Endodermal cell (in vitro differentiated cells): ENCODE measurements at regions not wholly inside any gene's neighbourhood (a gene's known extent, or its start where the extent isn't known, plus 50 kb on each side); places are given as distances from the start of the nearest gene placed in this dataset.

Experiments
- DNase-seq: peaks from one replicate; pipeline ENCODE4 v3.0.0-alpha.2; 2017
- H3K27ac ChIP-seq: 2 replicates; pipeline ENCODE4 v1.5.1; 2013; ENCODE audit warnings: mild to moderate bottlenecking, low read depth, low read length, moderate library complexity
- H3K27me3 ChIP-seq: 2 replicates; pipeline ENCODE4 v1.6.1; 2013; ENCODE audit warnings: mild to moderate bottlenecking, low read length, moderate library complexity; ENCODE audit not compliant: insufficient read depth, control insufficient read depth, poor library complexity, severe bottlenecking
- H3K36me3 ChIP-seq: 2 replicates; pipeline ENCODE4 v1.7.0; 2013; ENCODE audit warnings: mild to moderate bottlenecking, low read length, moderate library complexity; ENCODE audit not compliant: control insufficient read depth, insufficient read depth
- H3K4me1 ChIP-seq: one replicate; pipeline ENCODE4 v1.7.0; 2013; ENCODE audit warnings: low read length; ENCODE audit not compliant: control insufficient read depth, insufficient read depth
- H3K4me3 ChIP-seq: 2 replicates; pipeline ENCODE4 v1.5.1; 2013; ENCODE audit warnings: mild to moderate bottlenecking, low read length, moderate library complexity
- H3K9ac ChIP-seq: 2 replicates; pipeline ENCODE4 v1.6.1; 2013; ENCODE audit warnings: mild to moderate bottlenecking, low read length, moderate library complexity; ENCODE audit not compliant: poor library complexity, severe bottlenecking; ENCODE audit errors: extremely low read depth
- H3K9me3 ChIP-seq: 2 replicates; pipeline ENCODE4 v1.6.1; 2013; ENCODE audit warnings: mild to moderate bottlenecking, low read length, moderate library complexity; ENCODE audit not compliant: control insufficient read depth
- H3K27ac Mint-ChIP-seq: 2 replicates; pipeline ENCODE4 v1.8.0; 2020; ENCODE audit warnings: mixed read lengths
- H3K27me3 Mint-ChIP-seq: 2 replicates; pipeline ENCODE4 v1.8.0; 2021; ENCODE audit warnings: mild to moderate bottlenecking, mixed read lengths; ENCODE audit not compliant: insufficient read depth
- H3K36me3 Mint-ChIP-seq: 2 replicates; pipeline ENCODE4 v1.8.0; 2020; ENCODE audit warnings: low read depth, mixed read lengths
- H3K4me1 Mint-ChIP-seq: 2 replicates; pipeline ENCODE4 v1.8.0; 2020; ENCODE audit warnings: mixed read lengths
- H3K4me3 Mint-ChIP-seq: 2 replicates; pipeline ENCODE4 v1.8.0; 2020; ENCODE audit warnings: mild to moderate bottlenecking, moderate library complexity, mixed read lengths
- H3K9me3 Mint-ChIP-seq: 2 replicates; pipeline ENCODE4 v1.8.0; 2020; ENCODE audit warnings: mild to moderate bottlenecking, mixed read lengths
- WGBS, 2 experiments: methylation state at CpG; one replicate each; pipeline versions ENCODE4 v1.1.5 to v1.1.7; 2013; ENCODE audit warnings: missing lambda C conversion rate in 2 of 2, mixed read lengths in 1 of 2; ENCODE audit not compliant: insufficient coverage in 1 of 2, insufficient read length in 1 of 2; 5-methylcytosine and 5-hydroxymethylcytosine counted together
- TF ChIP-seq, protein P1 (sequence below): fragments of 200-600 bp; sonication (generic); conservative IDR thresholded peaks from 2 replicates; pipeline ENCODE4 v1.5.0; 2021; ENCODE audit warnings: antibody characterized with exemption, mild to moderate bottlenecking

DNA sequence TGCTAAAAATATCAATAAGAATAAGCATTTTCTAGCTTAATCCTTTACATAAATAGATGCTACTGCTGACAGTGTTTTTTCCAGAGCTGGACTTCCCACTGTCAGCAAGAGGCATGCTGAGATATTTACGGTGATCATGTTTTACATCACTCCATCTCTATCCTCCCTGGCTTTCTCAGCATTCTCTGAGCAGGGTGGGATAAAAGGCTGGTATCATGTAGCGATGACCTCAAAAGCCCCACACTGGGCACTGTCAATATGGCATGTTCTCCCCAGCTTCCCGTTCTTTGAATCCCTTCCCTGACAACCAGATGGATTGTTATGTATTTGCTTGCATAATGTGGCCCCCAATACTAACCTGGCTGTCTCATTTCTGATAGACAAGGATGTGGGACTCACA lies 83.2 kb upstream of the EPHA4 start:
- WGBS, 2 experiments: 58 to 82% methylated on average over 2 to 3 of the region's 3 CpGs
- DNase-seq: no peak

DNA sequence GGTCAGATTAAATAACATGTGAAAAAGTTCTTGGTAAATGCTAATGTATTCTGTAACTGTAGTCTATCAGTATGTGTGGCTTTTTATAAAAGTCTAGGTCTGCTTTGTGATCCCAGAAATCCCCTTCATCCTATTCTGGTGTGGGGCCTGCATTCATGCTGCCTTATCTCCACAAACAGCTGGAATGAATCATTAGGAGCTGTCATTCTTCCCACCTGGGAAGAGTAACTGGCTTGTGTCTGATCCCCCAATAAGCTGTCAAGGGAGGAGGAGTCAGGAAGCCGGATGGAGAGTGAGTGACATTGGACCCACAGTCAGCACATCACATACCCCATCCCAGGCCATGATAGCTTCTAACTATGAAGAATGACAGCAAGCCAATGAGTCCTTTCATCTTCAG lies 81.1 kb upstream of the EPHA4 start:
- TF ChIP-seq, protein P1, sequence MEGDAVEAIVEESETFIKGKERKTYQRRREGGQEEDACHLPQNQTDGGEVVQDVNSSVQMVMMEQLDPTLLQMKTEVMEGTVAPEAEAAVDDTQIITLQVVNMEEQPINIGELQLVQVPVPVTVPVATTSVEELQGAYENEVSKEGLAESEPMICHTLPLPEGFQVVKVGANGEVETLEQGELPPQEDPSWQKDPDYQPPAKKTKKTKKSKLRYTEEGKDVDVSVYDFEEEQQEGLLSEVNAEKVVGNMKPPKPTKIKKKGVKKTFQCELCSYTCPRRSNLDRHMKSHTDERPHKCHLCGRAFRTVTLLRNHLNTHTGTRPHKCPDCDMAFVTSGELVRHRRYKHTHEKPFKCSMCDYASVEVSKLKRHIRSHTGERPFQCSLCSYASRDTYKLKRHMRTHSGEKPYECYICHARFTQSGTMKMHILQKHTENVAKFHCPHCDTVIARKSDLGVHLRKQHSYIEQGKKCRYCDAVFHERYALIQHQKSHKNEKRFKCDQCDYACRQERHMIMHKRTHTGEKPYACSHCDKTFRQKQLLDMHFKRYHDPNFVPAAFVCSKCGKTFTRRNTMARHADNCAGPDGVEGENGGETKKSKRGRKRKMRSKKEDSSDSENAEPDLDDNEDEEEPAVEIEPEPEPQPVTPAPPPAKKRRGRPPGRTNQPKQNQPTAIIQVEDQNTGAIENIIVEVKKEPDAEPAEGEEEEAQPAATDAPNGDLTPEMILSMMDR: no peak
- Histone ChIP-seq H3K9me3 (no peaks in the 10 kb centered on the region), H3K9ac (no peak overlapping the region), H3K36me3 (no peaks in the 10 kb centered on the region), H3K4me3 (no peak overlapping the region), H3K27ac (no peak overlapping the region), H3K4me1 (no peaks in the 10 kb centered on the region), H3K27me3 (no peaks in the 10 kb centered on the region)
- WGBS, 2 experiments: 67 to 80% methylated on average over 1 of the region's 1 CpG
- H3K36me3 Mint-ChIP-seq: no peaks in the 10 kb centered on the region
- no peak overlapping the region for H3K4me3 Mint-ChIP-seq
- H3K27ac Mint-ChIP-seq: no peak overlapping the region
- no peak for DNase-seq
- H3K4me1 Mint-ChIP-seq: no peaks in the 10 kb centered on the region
- H3K27me3 Mint-ChIP-seq: no peaks in the 10 kb centered on the region
- no peaks in the 10 kb centered on the region for H3K9me3 Mint-ChIP-seq

More for the DNA sequence above, 83.2 kb upstream of the EPHA4 start:
- Histone ChIP-seq H3K9me3 (no peaks in the 10 kb centered on the region), H3K4me3 (no peak overlapping the region), H3K9ac (no peak overlapping the region), H3K27me3 (no peaks in the 10 kb centered on the region), H3K4me1 (no peaks in the 10 kb centered on the region), H3K27ac (peak overlapping the region; percentile 34), H3K36me3 (no peaks in the 10 kb centered on the region)
- Mint-ChIP-seq H3K27me3 (no peaks in the 10 kb centered on the region), H3K27ac (no peak overlapping the region), H3K4me1 (no peaks in the 10 kb centered on the region), H3K4me3 (no peak overlapping the region), H3K36me3 (no peaks in the 10 kb centered on the region), H3K9me3 (no peaks in the 10 kb centered on the region)
- TF ChIP-seq, protein P1: no peak

DNA sequence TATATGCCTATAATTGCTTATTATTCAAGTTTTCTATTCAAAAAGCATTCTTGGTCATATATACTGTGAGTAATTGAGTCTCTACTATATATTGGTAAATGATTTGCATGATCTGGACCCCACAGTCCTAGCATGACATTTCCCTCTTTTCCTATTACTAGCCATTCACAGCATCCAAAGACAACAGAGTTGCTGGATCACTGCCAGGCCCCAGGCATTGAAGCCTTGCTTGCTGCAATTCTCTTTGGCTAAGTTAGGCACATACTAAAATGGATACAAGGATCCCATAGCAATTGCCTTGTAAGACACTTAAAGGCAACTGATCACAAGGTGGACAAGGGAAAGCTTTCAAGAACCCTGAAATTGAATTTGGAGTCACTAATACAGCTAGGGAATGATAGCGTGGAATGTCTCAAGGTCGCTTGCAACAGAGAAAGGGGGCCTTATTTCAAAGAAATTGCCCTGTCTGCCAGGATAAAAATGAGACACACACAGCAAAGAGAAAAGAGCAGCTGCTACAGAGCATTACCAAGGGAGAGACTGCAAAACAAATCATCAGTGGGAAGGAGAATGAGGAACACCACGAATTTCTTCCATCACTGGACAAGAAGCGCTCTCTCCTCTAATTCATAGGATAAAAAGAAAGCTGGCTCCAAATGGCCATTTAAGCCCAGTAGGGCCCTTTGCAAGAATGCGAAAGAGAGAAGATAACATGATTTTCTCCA lies 77.1 kb upstream of the EPHA4 start:
- no peak overlapping the region for H3K4me3 ChIP-seq
- H3K36me3 ChIP-seq: no peaks in the 10 kb centered on the region
- Mint-ChIP-seq H3K27me3 (no peaks in the 10 kb centered on the region), H3K27ac (no peak overlapping the region), H3K4me3 (no peak overlapping the region), H3K4me1 (no peaks in the 10 kb centered on the region), H3K36me3 (peaks cover 1% of the 10 kb centered on the region), H3K9me3 (peaks cover 8% of the 10 kb centered on the region)
- peak overlapping the region; percentile 25 for H3K27ac ChIP-seq
- no peak overlapping the region for H3K9ac ChIP-seq
- H3K4me1 ChIP-seq: no peaks in the 10 kb centered on the region
- TF ChIP-seq, protein P1: no peak
- no peaks in the 10 kb centered on the region for H3K27me3 ChIP-seq
- no peaks in the 10 kb centered on the region for H3K9me3 ChIP-seq
- DNase-seq: no peak
- 95 to 96% methylated on average over 5 of the region's 5 CpGs for WGBS, 2 experiments
